HG03045 (cell line): ENCODE measurements at regions not wholly inside any gene's neighbourhood (a gene's known extent, or its start where the extent isn't known, plus 50 kb on each side); places are given as distances from the start of the nearest gene placed in this dataset.

Experiments used
- ATAC-seq: cut with Tn5 transposase; IDR thresholded peaks from one replicate; pipeline ENCODE4 v1.9.1; 2021; ENCODE audit warnings: mild to moderate bottlenecking, moderate library complexity; ENCODE audit not compliant: unreplicated experiment

DNA sequence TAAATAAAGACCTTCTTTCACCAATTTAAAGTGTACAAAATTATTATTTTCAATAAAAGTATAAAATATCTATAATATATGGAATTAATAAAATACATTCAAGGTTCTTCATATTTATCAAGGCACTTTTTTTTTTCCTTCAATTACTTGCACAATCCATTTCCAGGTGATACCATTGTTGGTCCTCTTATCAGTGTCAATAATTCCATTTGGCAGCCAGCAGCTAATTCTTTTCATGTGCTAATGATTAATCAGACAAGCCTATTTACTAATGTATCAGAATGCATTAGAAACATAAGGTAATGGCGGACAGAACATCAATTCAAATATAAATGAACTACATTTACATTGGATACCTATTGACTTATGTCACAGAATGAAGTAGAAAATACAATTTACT is 622.2 kb downstream of the TOX3 start:
- ATAC-seq: no peak

DNA sequence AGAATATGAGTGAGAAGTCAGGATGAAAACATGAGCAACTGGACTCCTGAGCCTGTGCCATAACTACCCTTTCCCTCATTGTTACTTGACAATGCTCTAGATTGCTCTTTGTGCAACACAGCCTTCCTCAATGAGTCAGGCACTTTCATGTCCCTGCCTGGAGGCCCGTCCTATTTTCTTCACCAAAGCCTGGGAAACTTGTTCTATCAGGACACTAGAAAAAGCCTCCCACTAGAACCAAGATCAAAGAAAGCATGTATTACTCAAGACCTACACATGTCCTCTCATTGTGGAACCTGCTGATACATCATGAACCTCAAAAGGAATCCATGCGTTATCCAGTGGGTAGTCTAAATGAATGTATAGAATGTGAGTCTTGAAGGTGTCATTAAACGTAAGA is 624.5 kb downstream of the TOX3 start:
- ATAC-seq: no peak

DNA sequence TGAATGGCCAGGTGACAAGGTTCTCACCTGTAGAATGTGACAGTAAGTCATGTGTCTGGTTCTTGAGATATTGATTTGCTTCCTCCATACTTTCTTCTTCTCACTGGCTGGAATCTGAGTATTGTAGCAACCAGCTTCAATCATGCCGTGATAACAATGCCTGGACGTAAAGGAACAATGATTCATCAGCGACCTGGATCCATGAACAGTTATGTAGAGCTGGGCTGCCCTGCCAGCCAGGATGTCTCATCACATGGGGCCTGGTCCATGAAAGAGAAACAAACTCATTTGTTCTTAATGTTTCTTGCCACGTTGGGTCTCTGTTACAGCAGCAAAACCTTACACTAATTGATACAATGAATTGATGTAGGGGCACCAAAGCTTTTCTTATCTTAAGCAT is 627.2 kb downstream of the TOX3 start:
- ATAC-seq: no peak

DNA sequence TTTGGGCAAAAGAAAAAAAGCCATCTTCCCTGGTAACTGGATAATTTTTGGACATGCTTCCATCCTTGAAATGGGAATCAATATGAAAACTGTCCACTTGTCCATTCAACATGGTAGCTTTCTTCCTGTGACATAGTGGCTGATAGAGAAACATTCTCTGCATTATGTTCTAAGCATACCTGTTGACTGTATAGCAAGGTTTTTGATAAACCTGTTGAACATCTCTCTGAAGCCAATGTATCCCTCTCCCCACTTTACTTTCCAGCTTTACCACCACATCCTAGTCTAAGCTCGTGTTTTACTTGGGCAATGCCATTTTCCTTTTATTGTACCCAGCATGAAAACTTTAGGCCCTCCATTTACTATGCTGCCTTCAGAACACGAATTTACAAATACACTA is 630.1 kb downstream of the TOX3 start:
- no peak for ATAC-seq

DNA sequence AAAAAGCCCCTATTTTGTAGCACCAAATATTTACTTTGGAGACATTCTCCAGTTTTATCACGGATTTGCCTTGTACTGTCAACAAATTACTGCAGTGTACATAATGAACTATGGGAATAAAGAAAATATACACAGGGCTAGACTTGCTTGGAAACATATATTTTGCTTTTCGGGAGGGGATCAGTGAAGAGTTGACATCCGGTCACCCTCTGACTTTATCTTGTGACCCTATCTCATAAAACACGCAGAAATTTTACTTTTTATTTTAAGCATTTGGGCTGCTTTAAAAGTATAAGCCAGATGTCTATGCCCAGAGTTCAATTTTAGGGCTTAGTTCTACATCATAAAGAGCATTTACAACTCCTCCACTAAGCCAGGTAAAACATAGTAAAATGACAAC is 630.7 kb downstream of the TOX3 start:
- ATAC-seq: no peak

DNA sequence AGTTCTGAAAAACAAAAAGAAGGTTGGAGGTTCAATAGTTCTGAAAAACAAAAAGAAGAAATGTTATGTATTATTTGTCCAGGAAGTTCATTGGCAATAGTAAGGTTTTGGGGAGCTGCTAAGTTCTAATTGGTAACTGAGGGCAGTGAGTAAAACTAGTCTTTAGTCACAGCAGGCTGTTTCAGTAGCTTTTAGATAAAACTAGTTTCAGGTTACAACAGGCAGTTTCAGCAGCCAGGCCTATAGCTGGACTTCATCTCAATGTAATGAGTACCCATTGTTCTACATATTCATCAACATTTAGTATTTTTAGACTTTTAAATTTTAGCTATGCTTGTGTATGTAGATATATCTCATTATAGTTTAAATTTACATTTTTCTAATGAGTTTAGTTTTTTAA is 639.3 kb downstream of the TOX3 start:
- ATAC-seq: no peak

DNA sequence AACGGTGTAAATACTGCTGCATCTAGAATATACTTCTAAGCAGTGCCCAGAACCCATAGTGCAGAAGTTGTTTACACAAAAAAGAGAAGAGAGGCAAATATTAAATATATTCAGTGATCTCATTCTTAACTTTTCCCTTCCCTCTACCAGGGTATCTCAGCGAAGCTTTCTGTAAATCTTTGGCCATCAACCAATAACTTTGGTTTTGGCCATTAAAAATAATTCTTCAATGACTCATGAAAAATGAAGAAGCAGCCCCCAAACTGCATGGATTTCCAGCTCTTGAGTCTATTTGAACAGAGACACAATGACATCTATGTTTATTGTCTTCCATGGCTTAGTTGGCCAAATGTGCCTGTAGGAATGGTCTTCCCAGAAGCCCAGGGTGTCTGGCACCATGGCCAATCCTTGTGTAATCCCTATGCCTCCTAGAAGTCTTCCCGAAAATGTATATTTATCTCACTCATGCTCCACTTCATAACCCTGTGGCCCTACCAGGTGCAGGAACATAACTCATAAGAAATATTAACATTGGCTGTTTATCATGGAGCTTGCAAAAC is 646.6 kb downstream of the TOX3 start:
- ATAC-seq: no peak

DNA sequence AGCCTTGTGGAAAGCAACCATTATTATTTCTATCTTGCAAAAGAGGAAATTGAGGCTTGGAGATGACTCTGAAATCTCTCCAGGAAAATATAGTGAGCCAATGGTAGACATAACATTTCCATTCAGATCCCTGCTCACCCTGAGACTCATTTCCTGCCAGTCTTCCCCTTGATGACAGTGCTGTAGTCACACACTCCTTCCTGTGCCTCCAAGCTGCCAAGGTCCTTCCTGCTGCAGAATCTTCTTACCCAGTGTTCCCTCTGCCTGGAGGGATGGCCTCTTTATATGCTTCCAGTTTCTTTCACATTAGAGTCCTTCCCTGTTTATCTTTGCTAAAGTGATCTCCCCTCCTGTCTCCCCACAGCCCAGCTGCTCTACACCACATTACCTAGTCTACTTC is 648.1 kb downstream of the TOX3 start:
- no peak for ATAC-seq

DNA sequence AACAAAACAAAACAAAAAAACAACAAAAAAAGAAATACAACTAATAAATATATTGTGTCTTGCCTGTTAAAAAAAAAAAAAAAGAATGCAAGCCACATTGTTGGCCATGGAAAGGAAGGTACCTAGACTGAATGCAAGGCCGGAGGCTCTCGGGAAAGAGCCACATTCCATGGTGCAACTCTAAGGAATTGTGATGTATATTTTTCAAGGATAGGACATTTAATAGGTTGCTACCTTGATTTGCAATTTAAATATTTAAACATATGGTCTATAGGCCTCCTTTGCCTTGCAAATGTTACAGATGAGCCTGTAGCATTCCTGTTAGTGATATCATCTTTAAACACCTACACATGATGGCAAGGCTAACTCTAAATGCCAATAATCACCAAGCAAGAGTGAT is 650.9 kb downstream of the TOX3 start:
- ATAC-seq: no peak

DNA sequence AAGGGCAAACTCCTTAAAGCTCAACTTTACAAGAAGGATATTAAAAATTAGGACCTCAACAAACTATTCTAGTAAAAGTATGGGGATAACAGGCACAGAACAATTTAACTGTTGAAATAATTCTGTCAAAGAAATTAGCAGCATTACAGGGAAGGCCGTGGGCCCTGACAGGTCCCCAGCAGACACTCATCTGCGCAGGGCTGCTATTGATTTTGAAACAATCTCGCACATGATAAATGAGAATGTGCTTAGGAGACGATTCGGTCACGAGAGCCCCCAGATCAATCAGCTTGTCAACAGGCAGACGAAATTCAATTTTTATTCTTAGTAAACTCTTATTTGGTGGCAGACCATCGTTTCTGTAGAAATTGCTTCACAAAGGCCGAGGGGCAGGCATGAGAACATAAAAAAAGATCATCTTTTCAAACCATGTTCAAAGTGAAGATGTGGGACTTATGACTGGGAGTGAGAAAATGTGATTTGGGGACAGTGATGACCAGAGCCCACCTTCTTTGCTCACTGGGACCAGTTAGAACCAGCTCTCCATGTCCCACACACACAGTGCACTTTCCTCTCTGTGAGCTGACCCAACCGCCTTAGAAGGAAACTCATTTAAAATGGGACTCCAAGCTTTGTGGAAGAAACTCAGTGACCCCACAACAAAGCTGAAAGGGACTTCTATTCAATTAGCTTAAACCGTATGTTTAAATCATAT is 654.5 kb downstream of the TOX3 start:
- no peak for ATAC-seq

DNA sequence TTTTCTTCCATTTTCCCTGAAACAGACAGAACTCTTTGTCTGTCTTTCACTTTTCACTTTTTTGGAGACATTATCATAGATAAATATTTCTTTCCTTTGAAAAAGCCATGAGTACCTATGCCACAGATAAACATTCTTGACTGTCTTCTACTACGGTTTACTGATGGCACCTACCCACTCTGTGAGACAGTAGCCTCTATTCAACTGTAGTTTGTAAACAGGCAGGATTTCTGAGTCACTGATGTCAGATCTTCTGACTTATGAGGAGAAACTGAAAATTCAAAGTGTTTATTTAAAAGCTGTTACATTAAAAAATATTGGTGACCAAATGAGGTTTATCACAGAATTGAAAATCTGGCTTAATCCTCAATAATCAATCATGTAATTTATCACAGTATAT is 658.4 kb downstream of the TOX3 start:
- no peak for ATAC-seq

DNA sequence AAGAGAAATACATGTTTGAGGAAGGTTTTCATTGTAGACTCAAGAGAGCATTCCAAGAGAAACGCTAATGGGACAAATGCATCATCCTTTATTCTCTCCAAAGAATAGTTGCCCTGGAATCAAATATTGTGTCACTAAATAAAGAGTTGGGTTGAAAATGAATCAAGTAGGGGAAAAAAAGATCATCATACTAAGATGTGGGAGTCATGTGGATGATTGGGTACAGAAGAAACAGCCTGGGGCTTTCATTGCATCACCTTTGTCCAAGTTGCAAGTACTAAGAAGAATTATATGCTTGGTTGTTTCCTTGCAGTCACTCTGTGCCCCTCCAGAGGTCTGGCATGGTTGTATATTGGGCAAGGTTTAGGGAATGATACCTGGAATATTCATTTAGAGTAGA is 658.9 kb downstream of the TOX3 start:
- ATAC-seq: no peak

DNA sequence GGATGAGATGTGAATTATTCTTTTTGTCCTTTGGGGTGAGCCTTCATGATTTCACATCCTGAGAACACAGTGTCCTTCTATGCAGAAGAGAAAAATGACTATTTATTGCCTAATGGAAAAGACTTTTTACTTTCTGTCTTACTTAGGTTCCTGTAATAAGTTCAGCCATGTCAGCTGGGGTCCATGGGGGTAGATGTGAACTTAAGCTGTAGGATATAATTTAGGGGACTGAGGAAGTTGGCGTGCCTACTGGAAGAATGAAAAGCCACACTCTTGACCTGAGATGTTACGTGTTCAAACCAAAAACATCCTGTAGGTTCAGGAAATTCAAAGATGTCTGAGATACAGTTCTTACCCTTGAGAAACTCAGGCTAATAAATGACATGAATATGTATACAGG is 660.5 kb downstream of the TOX3 start:
- no peak for ATAC-seq

DNA sequence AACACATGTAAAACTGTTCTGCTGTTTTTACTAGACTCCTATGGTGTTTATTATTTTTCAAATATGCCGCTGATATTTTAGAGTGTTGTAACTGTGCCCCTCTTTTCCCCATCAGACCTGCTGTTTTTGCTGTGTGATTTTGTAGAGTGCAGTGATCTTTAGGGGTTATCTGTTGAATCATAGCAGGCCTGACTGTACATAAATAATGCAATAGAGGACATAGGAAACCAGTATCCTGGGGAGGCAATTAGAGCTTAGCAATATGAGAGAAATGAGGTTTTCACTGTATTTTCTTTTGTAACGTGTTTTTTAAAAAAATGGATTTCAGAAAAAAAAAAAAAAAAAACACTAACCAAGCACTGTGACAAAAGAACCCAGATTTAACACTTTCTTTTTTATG is 662.2 kb downstream of the TOX3 start:
- no peak for ATAC-seq

DNA sequence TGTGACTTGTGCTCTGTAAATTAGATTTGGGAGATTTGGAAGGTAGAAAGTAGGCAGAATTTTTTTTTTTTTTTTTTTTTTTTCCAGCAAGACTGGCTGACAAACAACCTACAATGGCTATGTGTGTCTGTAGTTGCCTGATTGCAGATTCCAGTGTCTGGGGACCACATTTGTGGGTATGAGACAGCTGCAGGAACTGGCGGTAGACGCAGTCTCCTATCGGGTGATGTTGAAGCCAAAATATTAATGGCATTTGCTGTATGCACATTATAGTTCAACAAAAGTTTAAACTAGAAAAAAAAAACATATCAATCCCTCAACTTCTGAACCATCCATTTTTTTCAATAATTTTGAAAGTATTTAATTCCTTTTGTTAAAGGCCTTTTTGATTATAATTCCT is 665.2 kb downstream of the TOX3 start:
- ATAC-seq: no peak

DNA sequence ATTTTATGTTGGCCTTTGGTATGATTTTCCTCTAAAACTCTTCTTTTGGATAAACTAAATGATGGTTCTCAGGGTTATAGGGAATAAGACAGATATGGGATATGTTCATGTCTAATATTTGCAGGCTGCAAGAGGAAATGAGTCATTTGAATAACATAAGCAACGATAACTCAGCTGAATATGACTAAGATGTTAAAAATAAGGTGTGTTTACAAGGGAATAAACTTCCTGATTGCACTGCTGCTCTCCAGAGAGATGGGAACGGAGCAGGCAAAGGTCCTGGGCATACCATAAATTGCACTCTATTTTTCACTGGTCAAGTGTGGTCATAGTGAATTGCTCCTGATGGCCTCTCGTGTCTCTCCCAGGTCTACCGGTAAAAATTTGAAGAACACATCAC is 666.2 kb downstream of the TOX3 start:
- ATAC-seq: no peak

DNA sequence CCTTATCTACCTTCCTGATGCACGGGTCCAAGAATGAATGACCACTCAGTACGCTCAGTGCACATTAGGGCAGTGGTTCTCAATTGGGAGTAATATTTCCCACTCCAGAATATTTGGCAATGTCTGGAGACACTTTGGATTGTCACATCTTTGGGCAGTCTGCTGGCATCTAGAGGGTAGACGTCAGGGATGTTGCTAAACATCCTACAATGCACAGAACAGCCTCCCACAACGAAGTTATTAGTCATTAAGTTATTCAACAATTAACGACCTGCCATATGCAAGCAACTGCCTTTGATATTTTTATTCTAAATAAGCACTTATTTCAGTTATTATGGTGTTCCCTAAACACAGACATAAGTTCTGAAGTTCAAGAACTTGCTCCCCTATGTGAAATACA is 669.3 kb downstream of the TOX3 start:
- no peak for ATAC-seq

DNA sequence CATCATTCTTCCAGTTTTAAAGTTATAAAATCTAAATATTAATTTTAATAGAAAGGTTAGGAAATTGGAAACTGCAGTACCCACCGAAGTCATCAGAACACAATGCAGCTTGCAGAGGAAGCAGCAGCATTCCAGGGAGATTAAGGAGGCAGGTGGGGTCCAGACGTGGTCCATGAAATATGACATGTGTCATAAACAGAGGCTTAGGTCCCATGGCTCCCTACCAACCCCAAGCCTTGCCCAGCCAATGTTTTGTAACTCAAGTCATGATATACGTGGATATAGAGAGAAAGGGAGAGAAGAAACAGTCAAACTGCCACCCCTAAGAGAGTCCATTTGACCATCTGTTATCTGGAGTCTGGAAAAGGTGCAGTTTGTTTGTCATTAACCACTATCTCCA is 670.0 kb downstream of the TOX3 start:
- ATAC-seq: no peak

DNA sequence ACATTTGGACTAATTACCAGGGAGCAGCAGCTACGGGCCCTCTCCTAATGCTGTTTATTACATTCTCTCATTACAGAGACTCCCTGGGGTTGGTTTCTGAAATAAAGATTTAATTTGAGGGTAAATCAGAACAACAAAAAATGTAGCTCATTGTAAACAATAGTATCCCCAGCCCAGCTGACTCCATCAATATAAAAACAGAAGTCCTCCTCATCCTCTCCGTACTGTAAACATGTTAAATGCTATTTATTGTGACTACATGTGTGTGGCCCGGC is 670.4 kb downstream of the TOX3 start:
- no peak for ATAC-seq

DNA sequence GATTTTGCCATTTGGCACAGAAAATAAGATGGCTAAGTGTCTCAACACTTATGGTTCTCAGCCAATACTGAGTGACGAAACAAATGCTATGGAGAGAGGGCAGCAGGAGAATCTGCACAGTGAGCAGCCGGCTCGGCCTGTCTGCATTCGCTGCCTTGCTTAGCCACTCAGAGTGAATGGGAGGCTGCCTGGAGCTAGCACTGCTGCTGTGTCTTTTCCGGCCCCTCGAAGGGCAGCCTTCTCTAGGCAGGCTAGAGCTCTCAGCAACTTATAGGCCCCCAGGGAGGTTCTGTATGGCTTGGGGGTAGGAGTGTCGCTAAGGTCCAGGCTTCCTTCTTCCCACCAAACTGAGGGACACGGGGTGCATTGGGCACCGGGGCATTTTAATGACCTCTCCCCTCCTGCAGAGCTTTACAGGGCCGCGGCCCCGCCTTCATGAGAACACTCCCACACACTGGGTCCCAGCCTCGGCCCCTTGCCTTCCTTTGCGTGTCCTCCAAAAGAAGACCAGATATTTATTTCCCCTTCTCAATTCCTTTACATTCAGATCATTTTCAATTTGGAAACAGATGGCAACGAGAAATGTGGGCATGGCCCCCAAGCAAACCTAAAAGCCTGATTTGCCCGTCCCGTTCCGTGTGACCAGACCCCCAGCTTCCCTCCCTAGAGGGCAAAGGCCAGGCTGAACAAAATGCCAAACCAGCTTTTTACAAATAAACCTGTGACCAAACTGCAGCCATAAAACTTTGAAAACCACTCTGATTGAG is 670.9 kb downstream of the TOX3 start:
- no peak for ATAC-seq

DNA sequence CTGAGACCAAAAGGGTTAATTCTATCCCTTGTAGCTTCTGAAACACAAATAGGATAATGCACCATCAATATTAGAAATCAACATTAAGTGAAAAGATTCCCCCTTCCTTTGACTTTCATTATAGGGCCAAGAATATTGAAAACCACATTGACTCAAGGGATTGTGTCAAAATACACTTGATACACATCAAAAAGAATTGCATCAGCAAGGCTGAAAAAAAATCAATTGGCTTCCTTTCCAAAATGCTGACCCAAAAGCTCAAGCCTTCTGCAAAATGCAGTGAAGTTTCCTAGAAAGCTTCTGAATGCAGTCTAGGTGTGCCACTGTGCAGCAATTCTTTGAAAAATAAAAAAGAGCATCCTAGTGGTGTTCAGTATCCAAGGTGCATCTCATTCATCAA is 674.4 kb downstream of the TOX3 start:
- no peak for ATAC-seq

DNA sequence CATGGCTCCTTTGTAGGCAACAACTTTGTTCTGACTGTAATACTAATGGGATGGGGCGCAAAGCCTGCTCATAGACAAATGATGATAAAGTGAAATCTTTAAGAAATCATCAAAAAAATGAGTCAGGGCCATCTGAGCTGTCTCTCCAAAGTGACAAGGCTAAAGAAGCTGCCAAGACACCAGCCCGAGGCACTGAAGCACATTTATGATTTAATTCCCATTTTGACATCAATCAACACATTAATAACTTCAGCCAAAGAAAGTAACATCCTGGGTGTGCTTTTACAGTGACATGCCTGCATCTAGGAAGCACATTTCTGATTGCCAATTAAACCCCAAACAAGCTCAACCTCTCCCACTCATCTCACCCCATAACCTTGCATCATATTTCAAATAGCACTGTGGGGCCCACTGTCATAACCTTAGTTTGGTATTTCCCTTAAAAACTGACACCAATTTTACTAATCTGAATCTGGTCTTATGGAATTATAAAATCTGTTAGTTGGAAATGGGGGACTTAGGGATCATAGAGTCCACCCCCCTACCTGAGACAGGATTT is 676.6 kb downstream of the TOX3 start:
- ATAC-seq: no peak
